ENCODE measurements at regions not wholly inside any gene's neighbourhood (a gene's known extent, or its start where the extent isn't known, plus 50 kb on each side); places are given as distances from the start of the nearest gene placed in this dataset.

GRCh38 chr16:63933841-63934240, 1188.0 kb downstream of the CDH11 start:
- DNase-seq: no peak
- H3K27ac Mint-ChIP-seq: no peak overlapping the region

More at GRCh38 chr16:63933841-63934240, 1188.0 kb downstream of the CDH11 start:
- H4K20me1 ChIP-seq (ENCODE audit: control insufficient read depth, insufficient read depth, insufficient read length): no peaks in the 10 kb centered on the region
- no peak overlapping the region for H3K23ac ChIP-seq (ENCODE audit: insufficient read length, low read depth, low read length)
- H3T11ph ChIP-seq (ENCODE audit: low read length): no peak overlapping the region
- no peaks in the 10 kb centered on the region for H3K4me1 ChIP-seq (ENCODE audit: insufficient read depth, low read length)
- no peaks in the 10 kb centered on the region for H3K79me2 ChIP-seq (ENCODE audit: insufficient read depth, low read length)
- H2BK120ac ChIP-seq (ENCODE audit: low read depth, low read length, poor library complexity, severe bottlenecking): no peak overlapping the region
- no peak overlapping the region for H3K4me3 Mint-ChIP-seq
- no peak overlapping the region for H3K4me2 ChIP-seq (ENCODE audit: insufficient read depth, insufficient read length, low read length)
- H2BK20ac ChIP-seq (ENCODE audit: low read depth, low read length, poor library complexity, severe bottlenecking): no peak overlapping the region
- H2BK12ac ChIP-seq (ENCODE audit: insufficient read length, low read depth, low read length): no peak overlapping the region
- H3K36me3 Mint-ChIP-seq (ENCODE audit: insufficient read depth in 1 of 3, low read depth in 3 of 3): peaks cover 3 to 13% (median 4%) of the 10 kb centered on the region in 3 experiments; a peak in 5 of 7 replicates
- H3K79me1 ChIP-seq (ENCODE audit: insufficient read depth, low read depth, low read length, poor library complexity, severe bottlenecking): no peaks in the 10 kb centered on the region
- no peak overlapping the region for H2BK5ac ChIP-seq (ENCODE audit: insufficient read length, low read length)
- no CpG with 5 or more reads among the region's 3 CpGs for WGBS (ENCODE audit: extremely low coverage, insufficient read length, low lambda C conversion rate)
- no peak overlapping the region for H3K18ac ChIP-seq (ENCODE audit: insufficient read length, low read depth, low read length)
- H2BK15ac ChIP-seq (ENCODE audit: low read depth, low read length): no peak overlapping the region
- no peak overlapping the region for H2AFZ ChIP-seq (ENCODE audit: low read length)
- H4K91ac ChIP-seq (ENCODE audit: insufficient read length, low read depth, low read length): no peak overlapping the region
- H3K56ac ChIP-seq (ENCODE audit: insufficient read length, low read depth, low read length): no peak overlapping the region
- H3K9me3 ChIP-seq (ENCODE audit: control insufficient read depth, low read depth, low read length): no peaks in the 10 kb centered on the region
- no peak overlapping the region for H3K9ac ChIP-seq (ENCODE audit: extremely low read depth, insufficient read length, low read length)
- H3K4ac ChIP-seq (ENCODE audit: low read depth, low read length): no peak overlapping the region
- no peak overlapping the region for H3K14ac ChIP-seq (ENCODE audit: insufficient read depth, low read length)
- H4K5ac ChIP-seq (ENCODE audit: insufficient read length, low read depth, low read length): no peak overlapping the region
- H3K9me3 Mint-ChIP-seq: peaks cover 3 to 12% of the 10 kb centered on the region in 2 experiments; a peak in 4 of 5 replicates
- no peak overlapping the region for H3K27ac ChIP-seq (ENCODE audit: insufficient read length, low read depth, low read length)
- H2AK5ac ChIP-seq (ENCODE audit: insufficient read length, low read length): no peak overlapping the region
- no peaks in the 10 kb centered on the region for H3K27me3 Mint-ChIP-seq (ENCODE audit: low read depth)
- no peak overlapping the region for H4K8ac ChIP-seq (replicated peaks; ENCODE audit: insufficient read length, low read depth, low read length)
- TF ChIP-seq, protein P1, sequence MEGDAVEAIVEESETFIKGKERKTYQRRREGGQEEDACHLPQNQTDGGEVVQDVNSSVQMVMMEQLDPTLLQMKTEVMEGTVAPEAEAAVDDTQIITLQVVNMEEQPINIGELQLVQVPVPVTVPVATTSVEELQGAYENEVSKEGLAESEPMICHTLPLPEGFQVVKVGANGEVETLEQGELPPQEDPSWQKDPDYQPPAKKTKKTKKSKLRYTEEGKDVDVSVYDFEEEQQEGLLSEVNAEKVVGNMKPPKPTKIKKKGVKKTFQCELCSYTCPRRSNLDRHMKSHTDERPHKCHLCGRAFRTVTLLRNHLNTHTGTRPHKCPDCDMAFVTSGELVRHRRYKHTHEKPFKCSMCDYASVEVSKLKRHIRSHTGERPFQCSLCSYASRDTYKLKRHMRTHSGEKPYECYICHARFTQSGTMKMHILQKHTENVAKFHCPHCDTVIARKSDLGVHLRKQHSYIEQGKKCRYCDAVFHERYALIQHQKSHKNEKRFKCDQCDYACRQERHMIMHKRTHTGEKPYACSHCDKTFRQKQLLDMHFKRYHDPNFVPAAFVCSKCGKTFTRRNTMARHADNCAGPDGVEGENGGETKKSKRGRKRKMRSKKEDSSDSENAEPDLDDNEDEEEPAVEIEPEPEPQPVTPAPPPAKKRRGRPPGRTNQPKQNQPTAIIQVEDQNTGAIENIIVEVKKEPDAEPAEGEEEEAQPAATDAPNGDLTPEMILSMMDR (conservative IDR thresholded peaks at IDR 0.05): no peak
- H3K23me2 ChIP-seq (ENCODE audit: insufficient read length, low read depth, low read length, poor library complexity, severe bottlenecking): no peaks in the 10 kb centered on the region
- peaks cover 3 to 7% of the 10 kb centered on the region in 2 experiments for H3K4me1 Mint-ChIP-seq
- no peaks in the 10 kb centered on the region for H3K27me3 ChIP-seq (ENCODE audit: insufficient read depth, low read length)

Data from H9 (cell line).